GM10266 (cell line): ENCODE measurements at regions not wholly inside any gene's neighbourhood (a gene's known extent, or its start where the extent isn't known, plus 50 kb on each side); places are given as distances from the start of the nearest gene placed in this dataset.

Source experiments
- DNase-seq: peaks from one replicate; pipeline ENCODE4 v3.0.0; 2012; ENCODE audit errors: extremely low spot score
- TF ChIP-seq, protein P1 (sequence below): IDR thresholded peaks from 2 replicates; pipeline ENCODE4 v1.5.1; 2012; ENCODE audit warnings: mild to moderate bottlenecking, low read depth; ENCODE audit not compliant: control insufficient read depth, insufficient read depth; ENCODE audit errors: missing control alignments

GRCh38 chr2:118339386-118339785 lies 251.1 kb downstream of the INSIG2 start:
- TF ChIP-seq, protein P1, sequence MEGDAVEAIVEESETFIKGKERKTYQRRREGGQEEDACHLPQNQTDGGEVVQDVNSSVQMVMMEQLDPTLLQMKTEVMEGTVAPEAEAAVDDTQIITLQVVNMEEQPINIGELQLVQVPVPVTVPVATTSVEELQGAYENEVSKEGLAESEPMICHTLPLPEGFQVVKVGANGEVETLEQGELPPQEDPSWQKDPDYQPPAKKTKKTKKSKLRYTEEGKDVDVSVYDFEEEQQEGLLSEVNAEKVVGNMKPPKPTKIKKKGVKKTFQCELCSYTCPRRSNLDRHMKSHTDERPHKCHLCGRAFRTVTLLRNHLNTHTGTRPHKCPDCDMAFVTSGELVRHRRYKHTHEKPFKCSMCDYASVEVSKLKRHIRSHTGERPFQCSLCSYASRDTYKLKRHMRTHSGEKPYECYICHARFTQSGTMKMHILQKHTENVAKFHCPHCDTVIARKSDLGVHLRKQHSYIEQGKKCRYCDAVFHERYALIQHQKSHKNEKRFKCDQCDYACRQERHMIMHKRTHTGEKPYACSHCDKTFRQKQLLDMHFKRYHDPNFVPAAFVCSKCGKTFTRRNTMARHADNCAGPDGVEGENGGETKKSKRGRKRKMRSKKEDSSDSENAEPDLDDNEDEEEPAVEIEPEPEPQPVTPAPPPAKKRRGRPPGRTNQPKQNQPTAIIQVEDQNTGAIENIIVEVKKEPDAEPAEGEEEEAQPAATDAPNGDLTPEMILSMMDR, result no peak
- DNase-seq, result no peak

DNA sequence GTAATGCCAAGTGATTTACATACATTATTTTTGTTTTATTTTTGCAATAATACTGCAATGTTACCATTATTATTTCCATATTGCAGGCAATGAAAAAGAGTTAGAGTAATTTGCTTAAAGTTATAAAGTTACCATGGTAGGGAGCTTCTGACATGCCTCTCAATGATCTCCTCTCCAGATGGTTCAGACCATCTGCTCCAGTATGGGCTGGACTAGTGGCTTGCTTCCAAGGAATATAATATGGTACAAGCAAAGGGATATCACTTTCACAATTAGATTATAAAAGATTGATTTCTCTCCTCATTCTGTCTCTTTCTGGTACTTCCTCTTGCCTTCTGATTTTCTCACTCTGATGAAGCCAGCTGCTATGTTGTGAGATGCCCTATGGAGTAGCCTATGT lies 245.4 kb downstream of the INSIG2 start:
- TF ChIP-seq, protein P1, result no peak
- no peak for DNase-seq

DNA sequence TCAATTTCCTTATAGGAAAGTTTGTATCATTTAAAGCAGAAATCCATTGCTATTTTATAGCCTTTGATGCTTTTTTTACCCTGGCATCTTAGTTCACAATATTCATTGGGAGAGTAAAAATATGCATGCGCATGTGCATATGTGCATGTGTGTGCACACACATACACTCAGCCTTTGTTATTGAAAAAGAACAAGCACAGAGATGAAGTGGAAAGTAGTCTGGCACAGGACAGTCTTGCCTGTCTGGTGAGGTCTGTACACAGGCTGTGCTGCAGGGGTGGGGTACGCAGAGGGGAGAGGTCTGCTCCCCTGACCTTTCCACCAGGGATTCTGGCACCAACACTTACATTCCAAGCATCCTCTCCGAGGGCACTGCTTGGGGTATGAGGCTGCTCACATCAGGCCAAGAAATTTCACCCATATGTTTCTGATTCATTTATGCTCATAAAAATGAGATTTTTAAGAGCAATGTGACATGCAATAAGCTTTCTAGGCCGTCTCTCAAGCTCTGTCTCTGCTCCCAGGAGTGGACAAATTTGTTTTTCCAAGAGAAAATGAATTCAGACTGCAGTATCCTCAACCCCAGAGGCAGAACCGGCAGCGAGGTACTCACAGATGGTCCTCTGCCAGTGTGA lies 237.2 kb downstream of the INSIG2 start:
- TF ChIP-seq, protein P1, result no peak
- no peak for DNase-seq

DNA sequence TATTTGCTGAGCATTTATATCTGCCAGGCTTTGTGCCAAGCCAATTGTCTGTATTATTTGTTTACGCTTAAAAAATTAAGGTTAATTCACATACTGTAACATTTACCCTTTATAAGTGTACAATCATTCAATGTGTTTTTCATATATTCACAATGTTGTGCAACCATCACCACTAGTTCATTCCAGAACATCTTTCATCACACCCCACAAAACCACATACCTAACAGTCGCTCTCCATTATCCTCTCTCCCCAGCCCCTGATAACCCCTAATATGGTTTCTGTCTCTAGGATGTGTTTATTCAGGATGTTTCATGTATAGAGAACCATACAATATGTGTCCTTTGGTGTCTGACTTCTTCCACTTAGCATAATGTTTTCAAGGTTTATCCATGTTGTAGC lies 234.1 kb downstream of the INSIG2 start:
- TF ChIP-seq, protein P1, result no peak
- no peak for DNase-seq

- no peak for DNase-seq
- TF ChIP-seq, protein P1, result no peak
Observed at GRCh38 chr2:118321432-118322105, 233.3 kb downstream of the INSIG2 start.

DNA sequence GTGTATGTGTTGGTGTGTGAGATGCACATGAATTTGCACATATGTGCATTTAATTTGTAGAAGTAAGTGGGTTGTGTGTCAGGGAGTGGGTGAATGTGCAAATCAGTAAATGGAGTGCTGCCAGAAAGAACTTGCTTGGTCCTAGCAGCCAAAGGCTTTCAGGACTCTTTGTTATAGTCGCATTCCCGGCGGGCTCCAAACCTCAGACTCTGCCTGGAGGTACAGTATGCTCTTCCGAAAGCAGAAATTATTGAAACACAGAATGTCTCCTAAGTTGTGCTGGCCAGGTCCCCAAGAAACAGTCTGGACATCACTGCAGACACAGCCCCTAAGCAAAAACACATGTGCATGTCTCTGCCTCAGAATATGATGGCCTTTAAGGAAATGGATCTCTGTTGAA lies 232.4 kb downstream of the INSIG2 start:
- DNase-seq, result no peak
- TF ChIP-seq, protein P1, result no peak

- TF ChIP-seq, protein P1, result no peak
- no peak for DNase-seq
Observed at GRCh38 chr2:118320196-118320595, 231.9 kb downstream of the INSIG2 start.
